ENCODE measurements at regions not wholly inside any gene's neighbourhood (a gene's known extent, or its start where the extent isn't known, plus 50 kb on each side); places are given as distances from the start of the nearest gene placed in this dataset.
"Not testable (repeated sequence)": the region's sequence is repeated elsewhere in the genome, so short reads cannot be mapped to it uniquely, and the experiment has no call there.

- ChIA-PET CTCF (no interaction called here), POLR2A (no interaction called here)
Observed at GRCh38 chr5:34416501-34417008, 239.6 kb upstream of the RAI14 start.

GRCh38 chr5:34420191-34420590 is 235.9 kb upstream of the RAI14 start:
- POLR2A ChIA-PET, CTCF ChIA-PET: not testable (repeated sequence)

GRCh38 chr5:34436761-34437501 is 219.2 kb upstream of the RAI14 start:
- POLR2A ChIA-PET = no interaction called here
- CTCF ChIA-PET = no interaction called here

- POLR2A ChIA-PET = no interaction called here
Observed at GRCh38 chr5:34439601-34440000, 216.5 kb upstream of the RAI14 start.

GRCh38 chr5:34441767-34442166 is 214.4 kb upstream of the RAI14 start:
- POLR2A ChIA-PET = interaction anchor here (0.5 kb wide), 1 partner anchor 752 kb away, joined by 7 read pairs; no protein-coding TSS in a partner anchor
- CTCF ChIA-PET = not testable (repeated sequence)

More at GRCh38 chr5:34439601-34440000, 216.5 kb upstream of the RAI14 start:
- CTCF ChIA-PET = no interaction called here

- POLR2A ChIA-PET = no interaction called here
- CTCF ChIA-PET = no interaction called here
Observed at GRCh38 chr5:34447424-34447823, 208.7 kb upstream of the RAI14 start.

GRCh38 chr5:34449639-34450038 is 206.5 kb upstream of the RAI14 start:
- ChIA-PET POLR2A (no interaction called here), CTCF (interaction anchor here (1.0 kb wide), 1 partner anchor 10 kb away, joined by 4 read pairs; no protein-coding TSS in a partner anchor)

GRCh38 chr5:34450338-34450737 is 205.8 kb upstream of the RAI14 start:
- ChIA-PET POLR2A (no interaction called here), CTCF (no interaction called here)

- POLR2A ChIA-PET = no interaction called here
- CTCF ChIA-PET = no interaction called here
Observed at GRCh38 chr5:34452170-34452828, 203.8 kb upstream of the RAI14 start.

GRCh38 chr5:34455098-34455497 is 201.0 kb upstream of the RAI14 start:
- CTCF ChIA-PET = no interaction called here
- POLR2A ChIA-PET = no interaction called here

GRCh38 chr5:34459908-34460307 is 196.2 kb upstream of the RAI14 start:
- POLR2A ChIA-PET = no interaction called here
- CTCF ChIA-PET = interaction anchor here (1.2 kb wide), 1 partner anchor 10 kb away, joined by 4 read pairs; no protein-coding TSS in a partner anchor

- ChIA-PET POLR2A (no interaction called here), CTCF (interaction anchor here (1.2 kb wide), 1 partner anchor 11 kb away, joined by 4 read pairs; no protein-coding TSS in a partner anchor)
Observed at GRCh38 chr5:34460496-34460895, 195.6 kb upstream of the RAI14 start.

GRCh38 chr5:34464829-34465228 is 191.3 kb upstream of the RAI14 start:
- CTCF ChIA-PET = no interaction called here
- POLR2A ChIA-PET = no interaction called here

- POLR2A ChIA-PET, CTCF ChIA-PET: not testable (repeated sequence)
Observed at GRCh38 chr5:34465301-34465700, 190.8 kb upstream of the RAI14 start.

GRCh38 chr5:34466519-34467388 is 189.4 kb upstream of the RAI14 start:
- CTCF ChIA-PET, POLR2A ChIA-PET: not testable (repeated sequence)

GRCh38 chr5:34467436-34467835 is 188.7 kb upstream of the RAI14 start:
- ChIA-PET CTCF (no interaction called here), POLR2A (no interaction called here)

- CTCF ChIA-PET, POLR2A ChIA-PET: not testable (repeated sequence)
Observed at GRCh38 chr5:34467984-34468383, 188.1 kb upstream of the RAI14 start.

- ChIA-PET CTCF (no interaction called here), POLR2A (no interaction called here)
Observed at GRCh38 chr5:34469971-34470370, 186.2 kb upstream of the RAI14 start.

- POLR2A ChIA-PET = no interaction called here
- CTCF ChIA-PET = interaction anchor here (0.8 to 1.5 kb wide), 8 partner anchors 11 to 529 kb away, joined by 3 to 6 read pairs (median 4); no protein-coding TSS in a partner anchor
Observed at GRCh38 chr5:34474573-34475021, 181.5 kb upstream of the RAI14 start.

Measured in activated CD8-positive, alpha-beta memory T cell treated with anti-CD3 and anti-CD28 coated beads for 36 hours (primary cell).